ENCODE measurements at regions not wholly inside any gene's neighbourhood (a gene's known extent, or its start where the extent isn't known, plus 50 kb on each side); places are given as distances from the start of the nearest gene placed in this dataset.

- no peak overlapping the region for H3K27ac ChIP-seq
- no peak overlapping the region for H3K4me3 ChIP-seq
- no peaks in the 10 kb centered on the region for H3K4me1 ChIP-seq
- in situ Hi-C loops (cut with MboI; ENCODE audit: low sequenced_read_pairs in 4 of 4): no loop called here
- TF ChIP-seq CTCF (IDR thresholded peaks at IDR 0.05 in 4 of 5, conservative IDR thresholded peaks at IDR 0.05 in 1 of 5) (peak in 1 of 5 experiments; percentile 16), POLR2A (IDR thresholded peaks at IDR 0.05) (no peak)
- intact Hi-C loops (cut with DNase I; ENCODE audit: low total_unique reads): loop anchor here (10.0 kb wide), 1 partner anchor 61 kb away; no protein-coding TSS in a partner anchor
- DNase-seq (no peak), ATAC-seq (peak in 1 of 2 donors; percentile 51)
- H3K27me3 ChIP-seq: no peaks in the 10 kb centered on the region
- H3K36me3 ChIP-seq: no peaks in the 10 kb centered on the region
- no peaks in the 10 kb centered on the region for H3K9me3 ChIP-seq
These were observed 120.2 kb upstream of the KCNE2 start for GRCh38 chr21:34243562-34243961.

GRCh38 chr21:34252751-34253150 lies 111.1 kb upstream of the KCNE2 start:
- Histone ChIP-seq H3K27me3 (no peaks in the 10 kb centered on the region), H3K36me3 (no peaks in the 10 kb centered on the region), H3K27ac (no peak overlapping the region), H3K9me3 (no peaks in the 10 kb centered on the region), H3K4me3 (no peak overlapping the region), H3K4me1 (no peaks in the 10 kb centered on the region)
- ATAC-seq (no peak), DNase-seq (no peak)
- intact Hi-C loops (cut with DNase I; ENCODE audit: low total_unique reads) (no loop called here), in situ Hi-C loops (cut with MboI; ENCODE audit: low sequenced_read_pairs in 4 of 4) (no loop called here)
- TF ChIP-seq POLR2A (IDR thresholded peaks at IDR 0.05) (no peak), CTCF (IDR thresholded peaks at IDR 0.05 in 4 of 5, conservative IDR thresholded peaks at IDR 0.05 in 1 of 5) (no peak)

GRCh38 chr21:34255073-34255472 lies 108.7 kb upstream of the KCNE2 start:
- in situ Hi-C loops (cut with MboI; ENCODE audit: low sequenced_read_pairs in 4 of 4) (no loop called here), intact Hi-C loops (cut with DNase I; ENCODE audit: low total_unique reads) (no loop called here)

GRCh38 chr21:34260277-34261008 lies 103.4 kb upstream of the KCNE2 start:
- no peaks in the 10 kb centered on the region for H3K36me3 ChIP-seq
- in situ Hi-C loops (cut with MboI; ENCODE audit: low sequenced_read_pairs in 4 of 4): no loop called here
- no peak overlapping the region for H3K27ac ChIP-seq
- ATAC-seq (no peak), DNase-seq (no peak)
- intact Hi-C loops (cut with DNase I; ENCODE audit: low total_unique reads): no loop called here
- H3K4me1 ChIP-seq: peaks cover 0 to 11% of the 10 kb centered on the region in 2 donors
- no peaks in the 10 kb centered on the region for H3K9me3 ChIP-seq
- H3K4me3 ChIP-seq: no peak overlapping the region
- no peaks in the 10 kb centered on the region for H3K27me3 ChIP-seq
- no peak for TF ChIP-seq POLR2A (IDR thresholded peaks at IDR 0.05)
- no peak for TF ChIP-seq CTCF (IDR thresholded peaks at IDR 0.05 in 4 of 5, conservative IDR thresholded peaks at IDR 0.05 in 1 of 5)

More at GRCh38 chr21:34255073-34255472, 108.7 kb upstream of the KCNE2 start:
- TF ChIP-seq POLR2A (IDR thresholded peaks at IDR 0.05): no peak
- TF ChIP-seq CTCF (IDR thresholded peaks at IDR 0.05 in 4 of 5, conservative IDR thresholded peaks at IDR 0.05 in 1 of 5): no peak
- Histone ChIP-seq H3K36me3 (no peaks in the 10 kb centered on the region), H3K4me3 (no peak overlapping the region), H3K9me3 (no peaks in the 10 kb centered on the region), H3K27me3 (no peaks in the 10 kb centered on the region), H3K27ac (no peak overlapping the region), H3K4me1 (no peaks in the 10 kb centered on the region)
- ATAC-seq: no peak
- no peak for DNase-seq

Measured in gastrocnemius medialis (tissue), 4 donors.